HCT116 (cell line): ENCODE measurements at regions not wholly inside any gene's neighbourhood (a gene's known extent, or its start where the extent isn't known, plus 50 kb on each side); places are given as distances from the start of the nearest gene placed in this dataset.

Experiments used
- ATAC-seq: fragments of 200-7000 bp; cut with Tn5 transposase; 2 replicates; pipeline ENCODE4 v1.9.1; 2020; ENCODE audit warnings: mild to moderate bottlenecking, moderate library complexity
- BruUV-seq: library from RNA; stranded (reverse); fragments of 400-500 nt; replicated peaks from 2 replicates; lab custom pipeline; 2021; lab: Mats Ljungman, UMichigan
- CTCF ChIA-PET: fragments of 300-600 bp; sonication (Branson Sonifier 250); formaldehyde crosslinking; loops from one replicate; lab custom pipeline; 2021; ENCODE audit warnings: antibody characterized with exemption; lab: Charles Lee
- POLR2A ChIA-PET: fragments of 300-600, 350-600 bp; sonication (Branson Sonifier 250); formaldehyde crosslinking; loops from one replicate; lab custom pipeline; 2021; ENCODE audit warnings: antibody characterized with exemption; lab: Charles Lee
- RAD21 ChIA-PET, 2 experiments: fragments of 300-600 bp; sonication (Branson Sonifier 250); formaldehyde crosslinking; loops; one replicate each; lab custom pipeline; 2023; ENCODE audit warnings: low total read pairs in 2 of 2; ENCODE audit not compliant: uncharacterized antibody in 2 of 2, unreplicated experiment in 2 of 2, low non-redundant PET in 1 of 2; lab: Charles Lee
- DNase-seq: peaks from one replicate; pipeline ENCODE4 v3.0.0-alpha.2; 2010; ENCODE audit warnings: low read depth, low spot score
- H2AFZ ChIP-seq: fragments of 200-600 bp; shearing (Covaris generic), sonication (generic); 2 replicates; pipeline ENCODE4 v1.6.1; 2017; ENCODE audit warnings: low read depth, mixed run types, mixed read lengths, antibody characterized with exemption, low read length; ENCODE audit not compliant: poor library complexity, severe bottlenecking
- H3K27ac ChIP-seq: 2 replicates; pipeline ENCODE4 v1.5.1; 2012; ENCODE audit warnings: low read depth, low read length
- H3K27me3 ChIP-seq: fragments of 200-600 bp; sonication (generic); 2 replicates; pipeline ENCODE4 v1.6.1; 2016; ENCODE audit warnings: mixed run types, low read length, mixed read lengths; ENCODE audit not compliant: insufficient read depth
- H3K36me3 ChIP-seq, 2 experiments: fragments of 200-500 bp in 1 of 2; fragments of 200-600 bp in 1 of 2; sonication (Bioruptor generic) in 1 of 2; sonication (generic) in 1 of 2; 2 replicates each; pipeline versions ENCODE4 v1.5.1 to v1.6.1; 2014 to 2016; ENCODE audit warnings: low read length in 2 of 2, inconsistent platforms in 1 of 2, mixed read lengths in 1 of 2, mixed run types in 1 of 2; ENCODE audit not compliant: insufficient read depth in 2 of 2, control insufficient read depth in 1 of 2
- H3K4me1 ChIP-seq, 2 experiments: fragments of 200-600 bp in 1 of 2; sonication (generic) in 1 of 2; 2 replicates each; pipeline versions ENCODE4 v1.5.1 to v1.6.1; 2012 to 2017; ENCODE audit warnings: low read length in 2 of 2, inconsistent platforms in 1 of 2, mild to moderate bottlenecking in 1 of 2, mixed read lengths in 1 of 2, mixed run types in 1 of 2, moderate library complexity in 1 of 2; ENCODE audit not compliant: insufficient read depth in 2 of 2, control insufficient read depth in 1 of 2
- H3K4me2 ChIP-seq: fragments of 200-600 bp; sonication (generic); 2 replicates; pipeline ENCODE4 v1.6.1; 2017; ENCODE audit warnings: mixed run types, low read length, mixed read lengths
- H3K4me3 ChIP-seq, 2 experiments: fragments of 200-600 bp in 1 of 2; sonication (generic) in 1 of 2; replicated peaks in 1 of 2; 2 replicates each; pipeline ENCODE4 v1.5.1; 2011 to 2016; ENCODE audit warnings: low read length in 2 of 2, control low read depth in 1 of 2, low read depth in 1 of 2, mild to moderate bottlenecking in 1 of 2, mixed read lengths in 1 of 2, mixed run types in 1 of 2
- H3K79me2 ChIP-seq: fragments of 200-600 bp; sonication (generic); 2 replicates; pipeline ENCODE4 v1.6.1; 2017; ENCODE audit warnings: mild to moderate bottlenecking, mixed run types, low read length, moderate library complexity, mixed read lengths; ENCODE audit not compliant: insufficient read depth
- H3K9ac ChIP-seq: fragments of 200-600 bp; sonication (generic); 2 replicates; pipeline ENCODE4 v1.6.1; 2016; ENCODE audit warnings: low read length, mixed read lengths
- H3K9me2 ChIP-seq: fragments of 200-600 bp; sonication (generic), shearing (Covaris generic); 2 replicates; pipeline ENCODE4 v1.6.1; 2017; ENCODE audit warnings: mixed run types, mild to moderate bottlenecking, moderate library complexity; ENCODE audit not compliant: insufficient read depth
- H3K9me3 ChIP-seq, 2 experiments: fragments of 200-500 bp in 1 of 2; fragments of 200-600 bp in 1 of 2; sonication (Bioruptor generic) in 1 of 2; sonication (generic) in 1 of 2; 2 replicates each; pipeline ENCODE4 v1.6.1; 2014 to 2017; ENCODE audit warnings: low read length in 2 of 2, mixed read lengths in 2 of 2, inconsistent platforms in 1 of 2, low read depth in 1 of 2, mild to moderate bottlenecking in 1 of 2, mixed run types in 1 of 2, moderate library complexity in 1 of 2; ENCODE audit not compliant: control insufficient read depth in 1 of 2, insufficient read depth in 1 of 2
- H4K20me1 ChIP-seq: fragments of 200-600 bp; sonication (generic), shearing (Covaris generic); 2 replicates; pipeline ENCODE4 v1.6.1; 2017; ENCODE audit warnings: mixed run types, mild to moderate bottlenecking, moderate library complexity; ENCODE audit not compliant: insufficient read depth
- CEBPB ChIP-seq: IDR thresholded peaks from 2 replicates; pipeline ENCODE4 v1.6.1; 2012; ENCODE audit warnings: low read depth
- CTCF ChIP-seq, 3 experiments: fragments of 200-600 bp in 1 of 3; sonication (generic) in 1 of 3; IDR thresholded peaks in 2 of 3; conservative IDR thresholded peaks in 1 of 3; 2 replicates each; pipeline ENCODE4 v1.5.1; 2012 to 2017; ENCODE audit warnings: low read depth in 2 of 3, low read length in 2 of 3, antibody characterized with exemption in 1 of 3, borderline replicate concordance in 1 of 3, control low read depth in 1 of 3, mild to moderate bottlenecking in 1 of 3, mixed read lengths in 1 of 3, mixed run types in 1 of 3, moderate library complexity in 1 of 3; ENCODE audit not compliant: insufficient read depth in 1 of 3
- EGR1 ChIP-seq: IDR thresholded peaks from 2 replicates; pipeline ENCODE4 v1.6.1; 2012; ENCODE audit warnings: low read depth
- ELF1 ChIP-seq: IDR thresholded peaks from 2 replicates; pipeline ENCODE4 v1.6.1; 2012; ENCODE audit warnings: low read depth, borderline replicate concordance
- EZH2phosphoT487 ChIP-seq: fragments of 200-600 bp; IDR thresholded peaks from 2 replicates; pipeline ENCODE4 v1.6.1; 2018; ENCODE audit warnings: antibody characterized with exemption, borderline replicate concordance
- FOSL1 ChIP-seq: IDR thresholded peaks from 2 replicates; pipeline ENCODE4 v1.6.1; 2012; ENCODE audit warnings: low read depth
- POLR2A ChIP-seq: IDR thresholded peaks from 2 replicates; pipeline ENCODE4 v1.7.0; 2011; ENCODE audit warnings: borderline replicate concordance; ENCODE audit not compliant: insufficient read depth, insufficient read length; ENCODE audit errors: extremely low read depth
- SIN3A ChIP-seq: IDR thresholded peaks from 2 replicates; pipeline ENCODE4 v1.6.1; 2012; ENCODE audit warnings: low read depth
- SP1 ChIP-seq: IDR thresholded peaks from 2 replicates; pipeline ENCODE4 v1.6.1; 2012; ENCODE audit warnings: low read depth
- SRF ChIP-seq: IDR thresholded peaks from 2 replicates; pipeline ENCODE4 v1.6.1; 2012; ENCODE audit warnings: low read depth
- TCF7L2 ChIP-seq: IDR thresholded peaks from 2 replicates; pipeline ENCODE4 v1.7.0; 2011; ENCODE audit warnings: borderline replicate concordance, inconsistent platforms; ENCODE audit not compliant: insufficient read depth, insufficient read length; ENCODE audit errors: extremely low read depth
- ZBTB33 ChIP-seq: IDR thresholded peaks from 2 replicates; pipeline ENCODE4 v1.6.1; 2011; ENCODE audit warnings: mild to moderate bottlenecking, low read length, moderate library complexity; ENCODE audit not compliant: insufficient replicate concordance; ENCODE audit errors: extremely low read depth
- ZFX ChIP-seq: fragments of 450-650 bp; IDR thresholded peaks from 2 replicates; pipeline ENCODE4 v1.6.1; 2017
- ZNF274 ChIP-seq: fragments of 200-500 bp; sonication (Bioruptor generic); IDR thresholded peaks from 2 replicates; pipeline ENCODE4 v1.6.1; 2014; ENCODE audit warnings: mild to moderate bottlenecking, low read depth, low read length, inconsistent platforms
- intact Hi-C: fragments of 100-400 bp; cut with micrococcal nuclease; formaldehyde crosslinking; loops from 2 replicates; pipeline ENCODE4 v1.10.0; 2022

- ChIA-PET POLR2A (no interaction called here), RAD21 (no interaction called here), CTCF (no interaction called here)
- ATAC-seq, result no peak
- Histone ChIP-seq H3K27me3 (peaks cover 16% of the 10 kb centered on the region; the same call in 1 of the 2 replicates), H4K20me1 (no peaks in the 10 kb centered on the region), H3K79me2 (no peaks in the 10 kb centered on the region), H3K27ac (no peak overlapping the region), H3K4me3 (no peak overlapping the region), H3K9me3 (no peaks in the 10 kb centered on the region), H3K36me3 (no peaks in the 10 kb centered on the region), H3K9ac (no peak overlapping the region), H3K9me2 (no peaks in the 10 kb centered on the region), H2AFZ (no peak overlapping the region), H3K4me1 (no peaks in the 10 kb centered on the region), H3K4me2 (no peak overlapping the region)
- intact Hi-C loops, result no loop called here
- no peak for DNase-seq
- no TSS peak for BruUV-seq
- no peak for TF ChIP-seq CTCF (IDR thresholded peaks at IDR 0.05 in 2 of 3, conservative IDR thresholded peaks at IDR 0.05 in 1 of 3; ENCODE audit: borderline replicate concordance in 1 of 3, insufficient read depth in 1 of 3, low read depth in 2 of 3, low read length in 2 of 3)
- no peak for TF ChIP-seq CEBPB
- no peak for TF ChIP-seq EGR1
- TF ChIP-seq SIN3A, result no peak
- no peak for TF ChIP-seq TCF7L2
- TF ChIP-seq EZH2phosphoT487, result no peak
- no peak for TF ChIP-seq FOSL1
- no peak for TF ChIP-seq ZNF274
- TF ChIP-seq ZBTB33, result no peak
- no peak for TF ChIP-seq ELF1
- TF ChIP-seq SRF, result no peak
- no peak for TF ChIP-seq ZFX
- TF ChIP-seq SP1, result no peak
- TF ChIP-seq POLR2A, result no peak
These were observed 197.8 kb downstream of the SALL1 start for GRCh38 chr16:50953290-50953689.
